ENCODE measurements at regions not wholly inside any gene's neighbourhood (a gene's known extent, or its start where the extent isn't known, plus 50 kb on each side); places are given as distances from the start of the nearest gene placed in this dataset.

DNA sequence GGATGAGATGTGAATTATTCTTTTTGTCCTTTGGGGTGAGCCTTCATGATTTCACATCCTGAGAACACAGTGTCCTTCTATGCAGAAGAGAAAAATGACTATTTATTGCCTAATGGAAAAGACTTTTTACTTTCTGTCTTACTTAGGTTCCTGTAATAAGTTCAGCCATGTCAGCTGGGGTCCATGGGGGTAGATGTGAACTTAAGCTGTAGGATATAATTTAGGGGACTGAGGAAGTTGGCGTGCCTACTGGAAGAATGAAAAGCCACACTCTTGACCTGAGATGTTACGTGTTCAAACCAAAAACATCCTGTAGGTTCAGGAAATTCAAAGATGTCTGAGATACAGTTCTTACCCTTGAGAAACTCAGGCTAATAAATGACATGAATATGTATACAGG lies 660.5 kb downstream of the TOX3 start:
- TF ChIP-seq EZH2phosphoT487 (IDR thresholded peaks at IDR 0.05; ENCODE audit: unreplicated experiment) (no peak), ZNF331 (CRISPR knock-in tag; IDR thresholded peaks at IDR 0.05; ENCODE audit: low read depth) (no peak), REST (IDR thresholded peaks at IDR 0.05; ENCODE audit: unreplicated experiment) (no peak), ETS1 (IDR thresholded peaks at IDR 0.05) (no peak), JUNB (IDR thresholded peaks at IDR 0.05; ENCODE audit: unreplicated experiment) (no peak), CTCF (conservative IDR thresholded peaks at IDR 0.05; ENCODE audit: low read depth in 2 of 2) (no peak), STAT1 (IDR thresholded peaks at IDR 0.05; ENCODE audit: unreplicated experiment) (no peak), EZH2 (IDR thresholded peaks at IDR 0.05; ENCODE audit: low read depth, unreplicated experiment) (no peak), ZNF114 (CRISPR knock-in tag; IDR thresholded peaks at IDR 0.05) (no peak), ZNF462 (CRISPR knock-in tag; IDR thresholded peaks at IDR 0.05) (no peak), POLR2AphosphoS5 (IDR thresholded peaks at IDR 0.05; ENCODE audit: low read depth) (no peak), CREB1 (CRISPR knock-in tag; IDR thresholded peaks at IDR 0.05; ENCODE audit: low read depth) (no peak), NANOG (IDR thresholded peaks at IDR 0.05; ENCODE audit: borderline replicate concordance) (no peak)

More for the DNA sequence above, 660.5 kb downstream of the TOX3 start:
- Mint-ChIP-seq H3K4me1 (peaks cover 3% of the 10 kb centered on the region), H3K27me3 (ENCODE audit: insufficient read depth, low read depth, poor library complexity) (no peaks in the 10 kb centered on the region), H3K9me3 (no peaks in the 10 kb centered on the region), H3K27ac (no peak overlapping the region), H3K36me3 (ENCODE audit: low read depth) (peaks cover 3% of the 10 kb centered on the region; the same call in 1 of the 3 replicates), H3K4me3 (no peak overlapping the region)
- Histone ChIP-seq H3K4me2 (no peak overlapping the region), H3K79me2 (replicated peaks; ENCODE audit: insufficient read depth) (no peaks in the 10 kb centered on the region), H3K4me1 (ENCODE audit: insufficient read depth) (peaks cover 3% of the 10 kb centered on the region; the same call in 1 of the 2 replicates), H2AFZ (no peak overlapping the region), H3F3A (replicated peaks; ENCODE audit: low read depth) (no peaks in the 10 kb centered on the region), H3K27ac (ENCODE audit: low read depth) (no peak overlapping the region), H3K36me3 (ENCODE audit: insufficient read depth) (no peaks in the 10 kb centered on the region), H3K27me3 (ENCODE audit: insufficient read depth) (no peaks in the 10 kb centered on the region), H3K4me3 (no peak overlapping the region), H3K9me2 (ENCODE audit: insufficient read depth) (no peaks in the 10 kb centered on the region), H4K20me1 (replicated peaks; ENCODE audit: insufficient read depth) (no peaks in the 10 kb centered on the region)
- no peak for ATAC-seq
- no peak for DNase-seq (ENCODE audit: low spot score)
